ENCODE measurements at regions not wholly inside any gene's neighbourhood (a gene's known extent, or its start where the extent isn't known, plus 50 kb on each side); places are given as distances from the start of the nearest gene placed in this dataset.

- DNase-seq: no peak
Observed at GRCh38 chr12:118467641-118468305, 91.4 kb downstream of the SUDS3 start.

GRCh38 chr12:118472940-118473339 is 96.6 kb downstream of the SUDS3 start:
- no peak for DNase-seq

GRCh38 chr12:118480235-118480634 is 103.9 kb downstream of the SUDS3 start:
- DNase-seq: no peak

GRCh38 chr12:118488034-118488433 is 111.7 kb downstream of the SUDS3 start:
- no peak for DNase-seq

GRCh38 chr12:118493962-118494361 is 117.6 kb downstream of the SUDS3 start:
- no peak for DNase-seq

GRCh38 chr12:118494776-118495175 is 118.4 kb downstream of the SUDS3 start:
- DNase-seq: no peak

GRCh38 chr12:118495296-118495695 is 118.9 kb downstream of the SUDS3 start:
- no peak for DNase-seq

- no peak for DNase-seq
Observed at GRCh38 chr12:118498171-118498570, 121.8 kb downstream of the SUDS3 start.

- DNase-seq: no peak
Observed at GRCh38 chr12:118500299-118500698, 123.9 kb downstream of the SUDS3 start.

- no peak for DNase-seq
Observed at GRCh38 chr12:118501489-118501888, 125.1 kb downstream of the SUDS3 start.

GRCh38 chr12:118503476-118503875 is 127.1 kb downstream of the SUDS3 start:
- DNase-seq: no peak

- DNase-seq: no peak
Observed at GRCh38 chr12:118512669-118513068, 136.3 kb downstream of the SUDS3 start.

- no peak for DNase-seq
Observed at GRCh38 chr12:118513611-118514010, 137.3 kb downstream of the SUDS3 start.

- DNase-seq: no peak
Observed at GRCh38 chr12:118514297-118514696, 137.9 kb downstream of the SUDS3 start.

- no peak for DNase-seq
Observed at GRCh38 chr12:118520214-118521035, 144.1 kb downstream of the SUDS3 start.

GRCh38 chr12:118521036-118521370 is 144.6 kb downstream of the SUDS3 start:
- DNase-seq: no peak

- no peak for DNase-seq
Observed at GRCh38 chr12:118524446-118524845, 148.1 kb downstream of the SUDS3 start.

- DNase-seq: no peak
Observed at GRCh38 chr12:118525216-118525615, 148.9 kb downstream of the SUDS3 start.

GRCh38 chr12:118526255-118527095 is 150.1 kb downstream of the SUDS3 start:
- no peak for DNase-seq

- DNase-seq: no peak
Observed at GRCh38 chr12:118527310-118527709, 151.0 kb downstream of the SUDS3 start.

GRCh38 chr12:118528625-118529024 is 152.3 kb downstream of the SUDS3 start:
- DNase-seq: no peak

- DNase-seq: no peak
Observed at GRCh38 chr12:118534003-118534402, 157.6 kb downstream of the SUDS3 start.

- no peak for DNase-seq
Observed at GRCh38 chr12:118536306-118536906, 160.1 kb downstream of the SUDS3 start.

Measured in cerebellar nuclear complex (tissue), 1 donor.